CD4-positive, CD25-positive, alpha-beta regulatory T cell (primary cell): ENCODE measurements at regions not wholly inside any gene's neighbourhood (a gene's known extent, or its start where the extent isn't known, plus 50 kb on each side); places are given as distances from the start of the nearest gene placed in this dataset.

Source experiments
- ATAC-seq, 2 donors: fragments of 150-1000 bp; cut with Tn5 transposase; one replicate each; pipeline ENCODE4 v1.10.0; 2021; ENCODE audit warnings: low read depth in 2 of 2, moderate number of reproducible peaks in 2 of 2, moderate library complexity in 1 of 2
- DNase-seq, 3 donors: peaks; one replicate each; pipeline versions ENCODE4 v3.0.0 to v3.0.0-alpha.2; 2012 to 2022; ENCODE audit warnings: mixed read lengths in 1 of 3
- H3K27ac ChIP-seq: one replicate; pipeline ENCODE4 v1.7.0; 2013; ENCODE audit warnings: mild to moderate bottlenecking, low read length; ENCODE audit not compliant: insufficient read depth, poor library complexity, severe bottlenecking
- H3K27me3 ChIP-seq: one replicate; pipeline ENCODE4 v1.7.0; 2013; ENCODE audit warnings: low read length; ENCODE audit not compliant: control insufficient read depth, insufficient read depth
- H3K36me3 ChIP-seq: one replicate; pipeline ENCODE4 v1.7.0; 2013; ENCODE audit warnings: mild to moderate bottlenecking, low read length, moderate library complexity; ENCODE audit not compliant: control insufficient read depth, insufficient read depth
- H3K4me1 ChIP-seq: 2 replicates; pipeline ENCODE4 v1.7.0; 2013; ENCODE audit warnings: mild to moderate bottlenecking, low read length; ENCODE audit not compliant: insufficient read depth, control insufficient read depth, poor library complexity, severe bottlenecking
- H3K4me3 ChIP-seq: one replicate; pipeline ENCODE4 v1.7.0; 2013; ENCODE audit warnings: low read depth, mild to moderate bottlenecking, low read length, moderate library complexity
- H3K9me3 ChIP-seq, 2 experiments: 1 replicate in 1 of 2; 2 replicates in 1 of 2; pipeline ENCODE4 v1.7.0; 2013; ENCODE audit warnings: low read length in 2 of 2, mild to moderate bottlenecking in 1 of 2, moderate library complexity in 1 of 2; ENCODE audit not compliant: control insufficient read depth in 2 of 2
- H3K27ac Mint-ChIP-seq, 3 donors: one replicate each; pipeline ENCODE4 v1.8.0; 2020 to 2022; ENCODE audit warnings: mild to moderate bottlenecking in 3 of 3, mixed read lengths in 3 of 3, moderate library complexity in 2 of 3
- H3K27me3 Mint-ChIP-seq: one replicate; pipeline ENCODE4 v1.8.0; 2022; ENCODE audit warnings: mild to moderate bottlenecking, mixed read lengths
- H3K36me3 Mint-ChIP-seq: one replicate; pipeline ENCODE4 v1.8.0; 2020; ENCODE audit warnings: mixed read lengths
- H3K4me1 Mint-ChIP-seq, 4 donors: one replicate each; pipeline ENCODE4 v1.8.0; 2020 to 2022; ENCODE audit warnings: mixed read lengths in 4 of 4, mild to moderate bottlenecking in 1 of 4
- H3K4me3 Mint-ChIP-seq, 4 donors: one replicate each; pipeline ENCODE4 v1.8.0; 2020 to 2022; ENCODE audit warnings: mild to moderate bottlenecking in 4 of 4, mixed read lengths in 4 of 4, moderate library complexity in 3 of 4
- H3K9me3 Mint-ChIP-seq, 7 donors: one replicate each; pipeline ENCODE4 v1.8.0; 2020 to 2022; ENCODE audit warnings: mixed read lengths in 7 of 7, mild to moderate bottlenecking in 3 of 7, moderate library complexity in 2 of 7

DNA sequence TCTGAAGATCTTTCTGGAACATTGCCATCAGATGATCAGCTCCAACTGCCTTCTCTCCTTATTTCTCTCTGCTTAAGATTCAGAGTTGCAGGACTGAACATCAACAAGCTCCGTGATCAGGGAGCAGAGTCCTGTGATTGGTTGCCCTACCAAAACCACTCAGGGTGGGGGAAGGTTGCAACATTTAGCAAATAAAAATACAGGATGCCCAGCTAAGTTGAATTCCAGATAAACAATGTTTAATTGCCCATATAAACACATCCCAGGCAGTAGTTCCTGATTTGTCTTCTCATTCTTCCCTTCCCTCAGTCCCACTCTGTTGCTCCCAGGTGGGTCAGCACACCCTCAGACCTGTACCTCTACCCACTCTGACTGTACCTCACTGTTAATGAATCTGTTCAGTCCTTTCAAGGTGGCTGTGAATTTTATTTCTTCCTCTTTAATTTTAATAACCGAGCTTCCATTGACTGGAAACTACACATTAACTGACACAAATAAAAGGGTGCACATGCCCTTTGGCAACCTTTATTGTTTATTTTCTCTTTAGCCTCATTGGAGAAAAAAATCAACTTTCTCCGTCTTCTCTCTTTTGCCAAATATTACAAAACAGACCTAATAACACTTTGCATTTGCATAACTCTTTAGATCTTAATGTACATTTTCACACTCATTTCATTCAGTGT lies 167.1 kb upstream of the PKDCC start:
- Histone ChIP-seq H3K27me3 (no peaks in the 10 kb centered on the region), H3K4me3 (no peak overlapping the region), H3K9me3 (no peaks in the 10 kb centered on the region), H3K4me1 (no peaks in the 10 kb centered on the region), H3K27ac (no peak overlapping the region), H3K36me3 (no peaks in the 10 kb centered on the region)
- DNase-seq (no peak), ATAC-seq (no peak)
- Mint-ChIP-seq H3K4me1 (no peaks in the 10 kb centered on the region), H3K27ac (no peak overlapping the region), H3K4me3 (no peak overlapping the region), H3K9me3 (peaks cover 0 to 1% (median 0%) of the 10 kb centered on the region in 7 donors), H3K27me3 (peaks cover 33% of the 10 kb centered on the region), H3K36me3 (no peaks in the 10 kb centered on the region)

DNA sequence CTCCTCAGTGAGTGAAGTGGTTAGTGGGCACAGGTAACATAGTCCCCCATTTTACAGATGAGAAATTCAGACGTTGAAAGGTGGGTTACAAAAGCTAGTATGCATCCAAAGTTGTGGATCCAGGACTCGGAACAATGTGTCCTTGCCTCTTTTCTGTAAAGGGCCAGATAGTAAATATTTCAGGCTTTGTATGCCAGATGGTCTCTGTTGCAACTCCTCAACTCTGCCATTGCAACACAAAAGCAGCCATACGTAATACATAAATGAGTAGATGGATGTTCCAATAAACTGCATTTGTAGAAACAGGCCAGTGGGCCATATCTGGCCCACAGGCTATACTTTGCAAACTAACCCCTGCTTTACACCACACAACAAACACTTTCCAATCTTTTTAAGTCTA lies 166.6 kb upstream of the PKDCC start:
- Histone ChIP-seq H3K4me3 (no peak overlapping the region), H3K27ac (no peak overlapping the region), H3K4me1 (no peaks in the 10 kb centered on the region), H3K27me3 (no peaks in the 10 kb centered on the region), H3K9me3 (no peaks in the 10 kb centered on the region), H3K36me3 (no peaks in the 10 kb centered on the region)
- ATAC-seq (no peak), DNase-seq (no peak)
- peaks cover 0 to 1% (median 0%) of the 10 kb centered on the region in 7 donors for H3K9me3 Mint-ChIP-seq
- no peaks in the 10 kb centered on the region for H3K4me1 Mint-ChIP-seq
- H3K36me3 Mint-ChIP-seq, result no peaks in the 10 kb centered on the region
- peaks cover 38% of the 10 kb centered on the region for H3K27me3 Mint-ChIP-seq
- no peak overlapping the region for H3K4me3 Mint-ChIP-seq
- no peak overlapping the region for H3K27ac Mint-ChIP-seq

DNA sequence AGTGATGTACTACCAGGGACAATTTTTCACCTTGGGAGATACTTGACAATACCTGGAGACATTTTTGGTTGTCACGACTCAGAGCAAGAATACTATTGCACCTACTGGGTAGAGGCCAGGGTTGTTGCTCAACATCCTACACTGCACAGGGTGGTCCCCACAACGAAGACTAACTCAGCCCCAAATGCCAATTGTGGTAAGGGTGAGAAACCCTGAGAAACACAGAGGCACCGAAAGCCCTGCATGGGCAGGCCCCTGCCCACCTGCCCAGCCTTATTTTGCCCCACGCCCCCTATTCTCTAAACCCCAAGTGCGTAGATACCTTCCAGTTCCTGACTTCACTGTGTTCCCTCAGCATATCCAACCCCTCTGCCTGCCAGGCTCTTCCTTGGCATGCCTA lies 163.1 kb upstream of the PKDCC start:
- no peak overlapping the region for H3K4me3 Mint-ChIP-seq
- Histone ChIP-seq H3K4me1 (no peaks in the 10 kb centered on the region), H3K4me3 (no peak overlapping the region), H3K27me3 (no peaks in the 10 kb centered on the region), H3K9me3 (no peaks in the 10 kb centered on the region), H3K27ac (no peak overlapping the region), H3K36me3 (no peaks in the 10 kb centered on the region)
- DNase-seq, result no peak
- H3K27me3 Mint-ChIP-seq, result peaks cover 26% of the 10 kb centered on the region
- H3K27ac Mint-ChIP-seq, result no peak overlapping the region
- no peaks in the 10 kb centered on the region for H3K4me1 Mint-ChIP-seq
- H3K36me3 Mint-ChIP-seq, result no peaks in the 10 kb centered on the region
- ATAC-seq, result no peak
- peaks cover 0 to 1% (median 0%) of the 10 kb centered on the region in 7 donors for H3K9me3 Mint-ChIP-seq

DNA sequence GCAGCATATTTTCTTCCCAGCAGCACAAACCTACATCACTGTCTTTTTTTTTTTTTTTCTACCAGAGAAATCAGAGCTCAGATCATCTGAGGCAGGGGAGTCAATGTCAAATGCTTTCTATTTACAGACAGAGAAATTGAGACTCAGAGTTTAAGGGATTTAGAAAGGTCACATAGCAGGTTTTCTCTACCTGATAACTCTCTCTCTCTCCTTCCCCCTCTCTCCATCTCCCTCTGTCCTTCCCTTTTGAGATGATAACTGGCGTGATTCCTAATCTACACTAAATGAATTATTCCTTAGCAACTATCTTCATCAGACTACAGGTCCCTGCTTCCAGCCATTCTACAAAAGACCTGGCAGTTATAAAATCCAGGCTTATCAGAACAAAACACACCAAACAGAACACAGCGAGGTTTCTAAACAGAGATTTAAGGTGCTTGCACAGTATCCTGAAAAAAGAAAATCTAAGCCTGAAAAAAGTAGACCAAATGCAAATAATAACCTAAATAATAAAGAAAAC lies 161.6 kb upstream of the PKDCC start:
- peak overlapping the region in 1 of 3 donors; percentile 26 for H3K27ac Mint-ChIP-seq
- H3K4me3 Mint-ChIP-seq, result no peak overlapping the region
- no peaks in the 10 kb centered on the region for H3K4me1 Mint-ChIP-seq

DNA sequence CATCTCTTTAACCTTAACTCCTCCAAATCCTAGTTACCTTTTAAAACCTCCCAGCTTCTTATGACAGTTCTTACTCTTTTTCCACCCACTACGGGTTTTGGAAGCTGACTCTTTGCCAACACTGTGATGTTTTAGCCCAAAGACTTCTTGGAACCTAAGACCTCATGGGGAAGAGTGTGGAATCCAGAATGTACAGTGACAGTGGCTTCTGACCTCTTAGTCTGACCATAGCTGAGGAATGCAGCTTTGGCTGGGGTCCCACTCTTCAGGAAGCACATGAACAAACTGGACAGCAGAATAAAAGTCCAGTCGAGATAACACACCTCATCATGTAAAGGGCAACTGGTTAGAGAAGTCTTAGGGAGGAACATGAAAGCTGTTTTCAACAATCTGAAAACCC lies 161.1 kb upstream of the PKDCC start:
- peaks cover 24% of the 10 kb centered on the region for H3K27me3 Mint-ChIP-seq
- H3K36me3 Mint-ChIP-seq, result no peaks in the 10 kb centered on the region
- peaks cover 0 to 3% (median 0%) of the 10 kb centered on the region in 7 donors for H3K9me3 Mint-ChIP-seq
- no peak for ATAC-seq
- no peak overlapping the region for H3K4me3 Mint-ChIP-seq
- H3K27ac Mint-ChIP-seq, result no peak overlapping the region
- Histone ChIP-seq H3K4me1 (no peaks in the 10 kb centered on the region), H3K4me3 (no peak overlapping the region), H3K36me3 (no peaks in the 10 kb centered on the region), H3K27me3 (no peaks in the 10 kb centered on the region), H3K27ac (no peak overlapping the region), H3K9me3 (no peaks in the 10 kb centered on the region)
- H3K4me1 Mint-ChIP-seq, result no peaks in the 10 kb centered on the region
- DNase-seq, result no peak

More for the DNA sequence above, 161.6 kb upstream of the PKDCC start:
- Mint-ChIP-seq H3K9me3 (peaks cover 0 to 3% (median 0%) of the 10 kb centered on the region in 7 donors), H3K36me3 (no peaks in the 10 kb centered on the region), H3K27me3 (peaks cover 24% of the 10 kb centered on the region)
- no peak for DNase-seq
- H3K4me1 ChIP-seq, result no peaks in the 10 kb centered on the region
- no peaks in the 10 kb centered on the region for H3K36me3 ChIP-seq
- H3K27me3 ChIP-seq, result no peaks in the 10 kb centered on the region
- H3K9me3 ChIP-seq, result no peaks in the 10 kb centered on the region
- H3K4me3 ChIP-seq, result no peak overlapping the region
- ATAC-seq, result no peak
- no peak overlapping the region for H3K27ac ChIP-seq

DNA sequence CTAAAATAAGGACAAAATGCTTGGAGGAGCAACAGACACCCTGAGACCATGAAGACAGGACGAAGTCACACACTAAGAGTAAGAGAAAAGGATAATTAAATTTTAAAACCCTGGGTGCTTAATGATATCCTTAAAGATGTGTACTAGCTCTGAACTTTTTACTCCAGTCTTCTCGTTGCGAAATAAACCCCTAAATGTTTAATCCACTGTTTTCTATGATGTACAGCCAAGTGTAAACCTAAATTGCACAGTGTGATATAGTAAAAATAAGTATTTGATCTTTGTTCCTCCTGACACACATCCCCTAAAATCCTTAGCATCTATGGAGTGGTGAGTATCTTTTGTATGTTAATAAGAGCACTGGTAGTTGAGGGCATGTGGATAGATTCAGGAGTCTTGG lies 157.5 kb upstream of the PKDCC start:
- H3K4me1 Mint-ChIP-seq, result no peaks in the 10 kb centered on the region
- DNase-seq (no peak), ATAC-seq (no peak)
- no peak overlapping the region for H3K27ac Mint-ChIP-seq
- H3K4me3 ChIP-seq, result no peak overlapping the region
- H3K36me3 Mint-ChIP-seq, result no peaks in the 10 kb centered on the region
- no peaks in the 10 kb centered on the region for H3K4me1 ChIP-seq
- H3K36me3 ChIP-seq, result no peaks in the 10 kb centered on the region
- H3K27me3 ChIP-seq, result peaks cover 2% of the 10 kb centered on the region
- no peaks in the 10 kb centered on the region for H3K9me3 ChIP-seq
- no peak overlapping the region for H3K27ac ChIP-seq
- peaks cover 0 to 4% (median 0%) of the 10 kb centered on the region in 7 donors for H3K9me3 Mint-ChIP-seq
- no peak overlapping the region for H3K4me3 Mint-ChIP-seq
- H3K27me3 Mint-ChIP-seq, result peaks cover 12% of the 10 kb centered on the region

DNA sequence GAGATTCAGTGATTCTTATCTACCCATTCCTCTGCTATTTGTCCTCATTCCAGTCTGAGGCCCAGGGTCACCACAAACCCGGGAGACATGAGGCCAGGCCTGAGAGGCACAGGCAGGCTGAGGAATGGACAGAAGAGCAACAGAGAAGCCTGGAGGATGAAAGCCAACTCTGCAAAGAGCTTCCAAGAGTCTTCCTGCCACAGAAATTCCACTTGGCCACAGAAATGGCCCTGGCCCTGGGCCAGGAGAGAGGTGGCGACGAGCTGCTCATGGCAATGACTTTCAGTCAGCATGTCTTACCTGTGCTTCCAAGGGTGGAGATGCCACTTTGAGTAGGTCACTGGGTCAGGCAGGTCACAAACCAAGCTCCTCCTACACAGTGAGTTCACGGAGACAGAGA lies 155.3 kb upstream of the PKDCC start:
- DNase-seq, result no peak
- H3K27ac Mint-ChIP-seq, result no peak overlapping the region

More for the DNA sequence above, 155.3 kb upstream of the PKDCC start:
- peaks cover 14% of the 10 kb centered on the region for H3K27me3 Mint-ChIP-seq
- Histone ChIP-seq H3K27me3 (peaks cover 6% of the 10 kb centered on the region), H3K36me3 (no peaks in the 10 kb centered on the region), H3K4me1 (no peaks in the 10 kb centered on the region), H3K4me3 (no peak overlapping the region), H3K27ac (no peak overlapping the region), H3K9me3 (no peaks in the 10 kb centered on the region)
- no peak for ATAC-seq
- no peak overlapping the region for H3K4me3 Mint-ChIP-seq
- peaks cover 0 to 3% (median 0%) of the 10 kb centered on the region in 7 donors for H3K9me3 Mint-ChIP-seq
- no peaks in the 10 kb centered on the region for H3K4me1 Mint-ChIP-seq
- H3K36me3 Mint-ChIP-seq, result no peaks in the 10 kb centered on the region
